OCI-LY1 (cell line): ENCODE measurements at regions not wholly inside any gene's neighbourhood (a gene's known extent, or its start where the extent isn't known, plus 50 kb on each side); places are given as distances from the start of the nearest gene placed in this dataset.

Source experiments
- H2AFZ ChIP-seq: fragments of 200-600 bp; sonication (generic), shearing (Covaris generic); 2 replicates; pipeline ENCODE4 v1.6.0; 2014; ENCODE audit warnings: antibody characterized with exemption, mild to moderate bottlenecking, low read length
- H3F3A ChIP-seq: fragments of 200-600 bp; sonication (generic), shearing (Covaris generic); 2 replicates; pipeline ENCODE4 v1.6.0; 2014; ENCODE audit warnings: mild to moderate bottlenecking, antibody characterized with exemption, low read length, moderate library complexity; ENCODE audit not compliant: insufficient read depth
- H3K27ac ChIP-seq: fragments of 200-600 bp; sonication (generic); 2 replicates; pipeline ENCODE4 v1.5.1; 2014; ENCODE audit warnings: low read length, mixed run types, mild to moderate bottlenecking, low read depth; ENCODE audit not compliant: poor library complexity, severe bottlenecking
- H3K27me3 ChIP-seq: fragments of 200-600 bp; sonication (generic); 2 replicates; pipeline ENCODE4 v1.6.0; 2014; ENCODE audit warnings: antibody characterized with exemption, mild to moderate bottlenecking, low read length, moderate library complexity; ENCODE audit not compliant: insufficient read depth
- H3K36me3 ChIP-seq: fragments of 200-600 bp; sonication (generic); 2 replicates; pipeline ENCODE4 v1.6.1; 2014; ENCODE audit warnings: mild to moderate bottlenecking, antibody characterized with exemption, low read length, moderate library complexity, mixed read lengths; ENCODE audit not compliant: insufficient read depth
- H3K4me1 ChIP-seq: fragments of 200-600 bp; sonication (generic); 2 replicates; pipeline ENCODE4 v1.5.1; 2014; ENCODE audit warnings: mild to moderate bottlenecking, low read length, moderate library complexity; ENCODE audit not compliant: insufficient read depth, severe bottlenecking
- H3K4me2 ChIP-seq: fragments of 200-600 bp; sonication (generic), shearing (Covaris generic); 2 replicates; pipeline ENCODE4 v1.6.1; 2014; ENCODE audit warnings: low read length
- H3K4me3 ChIP-seq: fragments of 200-600 bp; sonication (generic); 2 replicates; pipeline ENCODE4 v1.5.1; 2014; ENCODE audit warnings: low read length, low read depth, mild to moderate bottlenecking, mixed read lengths; ENCODE audit not compliant: poor library complexity, severe bottlenecking
- H3K79me2 ChIP-seq: fragments of 200-600 bp; shearing (Covaris generic); 2 replicates; pipeline ENCODE4 v1.6.1; 2016; ENCODE audit warnings: mixed run types, low read length, mixed read lengths; ENCODE audit not compliant: insufficient read depth
- H3K9ac ChIP-seq: fragments of 200-600 bp; sonication (generic), shearing (Covaris generic); 2 replicates; pipeline ENCODE4 v1.6.1; 2014; ENCODE audit warnings: mild to moderate bottlenecking, low read length, mixed read lengths
- H3K9me2 ChIP-seq: fragments of 200-600 bp; sonication (generic), shearing (Covaris generic); 2 replicates; pipeline ENCODE4 v1.6.1; 2014; ENCODE audit warnings: low read depth, mild to moderate bottlenecking, low read length, mixed read lengths
- H3K9me3 ChIP-seq: fragments of 200-600 bp; shearing (Covaris generic); 2 replicates; pipeline ENCODE4 v1.6.1; 2014; ENCODE audit warnings: low read length, mixed read lengths
- H4K20me1 ChIP-seq: fragments of 200-600 bp; sonication (generic), shearing (Covaris generic); 2 replicates; pipeline ENCODE4 v1.6.0; 2016; ENCODE audit warnings: mild to moderate bottlenecking, low read length; ENCODE audit not compliant: insufficient read depth
- EZH2 ChIP-seq: fragments of 200-600 bp; sonication (generic), shearing (Covaris generic); IDR thresholded peaks from 2 replicates; pipeline ENCODE4 v1.8.0; 2017; ENCODE audit warnings: borderline replicate concordance, mixed run types, mild to moderate bottlenecking, antibody characterized with exemption, low read length, moderate library complexity, mixed read lengths
- TF ChIP-seq, protein P1 (sequence below): fragments of 200-600 bp; sonication (generic), shearing (Covaris generic); IDR thresholded peaks from 2 replicates; pipeline ENCODE4 v1.5.1; 2017; ENCODE audit warnings: mild to moderate bottlenecking, antibody characterized with exemption, low read length, moderate library complexity, mixed read lengths

DNA sequence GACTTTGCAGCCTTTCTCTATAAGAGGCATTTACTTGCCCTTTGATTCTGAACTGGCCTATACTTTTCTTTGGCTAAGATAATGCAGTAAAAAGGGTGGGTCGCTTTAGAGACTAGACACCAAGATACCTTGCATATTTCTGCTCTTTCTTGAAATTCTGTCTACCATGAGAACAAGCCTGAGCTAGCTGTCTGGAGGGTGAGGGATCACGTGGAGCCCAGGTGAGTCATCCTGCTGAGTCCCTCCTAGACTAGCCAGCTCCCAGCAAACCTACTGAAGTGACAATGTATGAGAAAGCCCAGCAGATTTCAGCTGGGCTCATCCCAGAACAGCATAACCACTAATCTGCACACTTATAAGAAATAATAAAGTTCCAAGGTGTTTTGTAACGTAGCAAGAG, 408.0 kb upstream of the KAZN start:
- Histone ChIP-seq H3K27ac (no peak overlapping the region), H3K9me2 (no peaks in the 10 kb centered on the region), H2AFZ (no peak overlapping the region), H4K20me1 (no peaks in the 10 kb centered on the region), H3K79me2 (no peaks in the 10 kb centered on the region), H3K9ac (no peak overlapping the region), H3K4me2 (no peak overlapping the region), H3K4me1 (no peaks in the 10 kb centered on the region), H3K9me3 (no peaks in the 10 kb centered on the region), H3K4me3 (no peak overlapping the region), H3K27me3 (no peaks in the 10 kb centered on the region), H3K36me3 (no peaks in the 10 kb centered on the region), H3F3A (no peaks in the 10 kb centered on the region)
- TF ChIP-seq, protein P1, sequence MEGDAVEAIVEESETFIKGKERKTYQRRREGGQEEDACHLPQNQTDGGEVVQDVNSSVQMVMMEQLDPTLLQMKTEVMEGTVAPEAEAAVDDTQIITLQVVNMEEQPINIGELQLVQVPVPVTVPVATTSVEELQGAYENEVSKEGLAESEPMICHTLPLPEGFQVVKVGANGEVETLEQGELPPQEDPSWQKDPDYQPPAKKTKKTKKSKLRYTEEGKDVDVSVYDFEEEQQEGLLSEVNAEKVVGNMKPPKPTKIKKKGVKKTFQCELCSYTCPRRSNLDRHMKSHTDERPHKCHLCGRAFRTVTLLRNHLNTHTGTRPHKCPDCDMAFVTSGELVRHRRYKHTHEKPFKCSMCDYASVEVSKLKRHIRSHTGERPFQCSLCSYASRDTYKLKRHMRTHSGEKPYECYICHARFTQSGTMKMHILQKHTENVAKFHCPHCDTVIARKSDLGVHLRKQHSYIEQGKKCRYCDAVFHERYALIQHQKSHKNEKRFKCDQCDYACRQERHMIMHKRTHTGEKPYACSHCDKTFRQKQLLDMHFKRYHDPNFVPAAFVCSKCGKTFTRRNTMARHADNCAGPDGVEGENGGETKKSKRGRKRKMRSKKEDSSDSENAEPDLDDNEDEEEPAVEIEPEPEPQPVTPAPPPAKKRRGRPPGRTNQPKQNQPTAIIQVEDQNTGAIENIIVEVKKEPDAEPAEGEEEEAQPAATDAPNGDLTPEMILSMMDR: no peak
- TF ChIP-seq EZH2: no peak

DNA sequence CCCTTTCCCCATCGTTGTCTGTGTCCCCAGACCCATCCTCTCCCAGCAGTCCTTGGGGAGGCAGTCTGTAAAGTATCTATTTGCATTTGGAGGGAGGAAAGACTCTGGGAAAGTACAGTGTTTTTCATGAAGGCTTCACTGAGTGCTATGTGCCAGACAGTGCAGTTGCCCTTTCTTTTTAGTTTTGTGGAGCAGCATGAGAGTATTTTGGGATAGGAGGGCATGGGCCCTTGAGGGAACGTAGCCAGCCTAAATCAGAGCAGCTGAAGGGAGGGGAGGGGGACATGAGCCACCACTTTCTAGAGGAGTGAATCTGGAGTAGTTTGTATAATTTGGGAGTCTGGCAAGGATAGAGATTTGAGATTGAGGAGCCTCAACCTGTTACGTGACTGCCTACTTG, 404.0 kb upstream of the KAZN start:
- Histone ChIP-seq H3K9me2 (no peaks in the 10 kb centered on the region), H3K27me3 (no peaks in the 10 kb centered on the region), H3K4me1 (no peaks in the 10 kb centered on the region), H3K27ac (no peak overlapping the region), H3K9ac (no peak overlapping the region), H3K9me3 (no peaks in the 10 kb centered on the region), H3K4me2 (no peak overlapping the region), H3K4me3 (no peak overlapping the region), H3F3A (no peaks in the 10 kb centered on the region), H2AFZ (no peak overlapping the region), H3K36me3 (no peaks in the 10 kb centered on the region), H4K20me1 (no peaks in the 10 kb centered on the region), H3K79me2 (no peaks in the 10 kb centered on the region)
- TF ChIP-seq, protein P1: no peak
- no peak for TF ChIP-seq EZH2

GRCh38 chr1:14205066-14205465, 393.4 kb upstream of the KAZN start:
- Histone ChIP-seq H3K27me3 (no peaks in the 10 kb centered on the region), H2AFZ (no peak overlapping the region), H3K9me2 (no peaks in the 10 kb centered on the region), H3K4me3 (no peak overlapping the region), H3K4me1 (no peaks in the 10 kb centered on the region), H3K27ac (no peak overlapping the region), H3K9ac (no peak overlapping the region), H3K36me3 (no peaks in the 10 kb centered on the region), H3K9me3 (no peaks in the 10 kb centered on the region), H3F3A (no peaks in the 10 kb centered on the region), H3K79me2 (no peaks in the 10 kb centered on the region), H3K4me2 (no peak overlapping the region), H4K20me1 (no peaks in the 10 kb centered on the region)
- TF ChIP-seq, protein P1: no peak
- TF ChIP-seq EZH2: no peak
